Uterus (tissue), 3 donors: ENCODE measurements at regions not wholly inside any gene's neighbourhood (a gene's known extent, or its start where the extent isn't known, plus 50 kb on each side); places are given as distances from the start of the nearest gene placed in this dataset.

Experiments used
- DNase-seq, 2 donors: peaks; one replicate each; pipeline ENCODE4 v3.0.0-alpha.2; 2019 to 2020
- H3K27ac ChIP-seq, 2 donors: fragments of 200-600 bp; sonication (generic); 1 replicate in 1 of 2; 2 replicates in 1 of 2; pipeline ENCODE4 v1.5.1; 2016 to 2018
- H3K27me3 ChIP-seq, 2 donors: fragments of 200-600 bp; sonication (generic); one replicate each; pipeline ENCODE4 v1.5.1; 2018 to 2019; ENCODE audit warnings: control low read depth in 1 of 2
- H3K36me3 ChIP-seq, 2 donors: fragments of 200-600 bp; sonication (generic); one replicate each; pipeline ENCODE4 v1.5.1; 2019; ENCODE audit warnings: control low read depth in 1 of 2
- H3K4me1 ChIP-seq, 2 donors: fragments of 200-600 bp; sonication (generic); one replicate each; pipeline ENCODE4 v1.5.1; 2018 to 2019; ENCODE audit warnings: control low read depth in 1 of 2
- H3K4me3 ChIP-seq, 2 donors: fragments of 200-600 bp; sonication (generic); 1 replicate in 1 of 2; 2 replicates in 1 of 2; pipeline ENCODE4 v1.5.1; 2018 to 2019; ENCODE audit warnings: mild to moderate bottlenecking in 1 of 2
- H3K9me3 ChIP-seq, 2 donors: fragments of 200-600 bp; sonication (generic); one replicate each; pipeline ENCODE4 v1.5.1; 2019; ENCODE audit warnings: control low read depth in 1 of 2
- CTCF ChIP-seq, 4 experiments: fragments of 200-600 bp in 2 of 4; fragments of 450-650 bp in 2 of 4; sonication (generic) in 2 of 4; IDR thresholded peaks; one replicate each; pipeline ENCODE4 v1.5.1; 2016 to 2019; ENCODE audit warnings: antibody characterized with exemption in 4 of 4, mild to moderate bottlenecking in 2 of 4, moderate library complexity in 1 of 4
- POLR2A ChIP-seq, 2 donors: fragments of 450-650 bp; IDR thresholded peaks; one replicate each; pipeline ENCODE4 v1.6.1; 2016; ENCODE audit warnings: antibody characterized with exemption in 2 of 2, mild to moderate bottlenecking in 1 of 2, moderate library complexity in 1 of 2
- intact Hi-C: fragments of 100-400 bp; cut with DNase I; formaldehyde crosslinking; loops from one replicate; pipeline ENCODE4 v1.15.1; 2023; ENCODE audit warnings: low total_unique reads
- donor health status: DM: yes; HTN: yes; CAD: no.

- H3K4me3 ChIP-seq, result no peak overlapping the region
- H3K27ac ChIP-seq, result no peak overlapping the region
- no peaks in the 10 kb centered on the region for H3K36me3 ChIP-seq
- TF ChIP-seq POLR2A (IDR thresholded peaks at IDR 0.05) (no peak), CTCF (IDR thresholded peaks at IDR 0.05) (no peak)
- H3K9me3 ChIP-seq, result no peaks in the 10 kb centered on the region
- intact Hi-C loops, result no loop called here
- no peak for DNase-seq
- no peaks in the 10 kb centered on the region for H3K4me1 ChIP-seq
- H3K27me3 ChIP-seq, result no peaks in the 10 kb centered on the region
These were observed 516.9 kb downstream of the PIK3C3 start for GRCh38 chr18:42471885-42472284.

- H3K4me1 ChIP-seq, result no peaks in the 10 kb centered on the region
- intact Hi-C loops, result no loop called here
- no peaks in the 10 kb centered on the region for H3K9me3 ChIP-seq
- H3K27me3 ChIP-seq, result no peaks in the 10 kb centered on the region
- no peak overlapping the region for H3K4me3 ChIP-seq
- TF ChIP-seq CTCF (IDR thresholded peaks at IDR 0.05), result no peak
- TF ChIP-seq POLR2A (IDR thresholded peaks at IDR 0.05), result no peak
- DNase-seq, result no peak
- no peaks in the 10 kb centered on the region for H3K36me3 ChIP-seq
- H3K27ac ChIP-seq, result no peak overlapping the region
These were observed 518.6 kb downstream of the PIK3C3 start for GRCh38 chr18:42473611-42474010.

DNA sequence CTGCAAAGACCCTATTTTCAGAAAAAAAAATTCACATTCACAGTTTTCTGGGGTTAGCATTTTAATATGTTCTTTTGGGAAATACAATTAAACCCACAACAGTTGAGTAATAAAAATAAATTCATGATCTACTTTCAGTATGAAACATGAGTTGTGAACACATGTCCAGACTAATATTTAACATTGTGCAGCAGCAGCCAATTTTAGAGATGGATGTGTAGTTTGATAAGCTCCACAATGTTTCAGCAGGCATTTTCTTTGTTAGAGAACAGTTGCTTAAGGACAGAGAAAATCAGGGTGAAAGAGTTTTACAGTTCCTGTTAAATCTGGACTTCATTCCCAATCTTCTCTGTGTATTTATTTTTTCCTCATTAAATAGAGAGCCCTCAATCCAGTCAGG lies 519.5 kb downstream of the PIK3C3 start:
- TF ChIP-seq CTCF (IDR thresholded peaks at IDR 0.05) (no peak), POLR2A (IDR thresholded peaks at IDR 0.05) (no peak)
- Histone ChIP-seq H3K27ac (no peak overlapping the region), H3K4me3 (no peak overlapping the region), H3K4me1 (no peaks in the 10 kb centered on the region), H3K36me3 (no peaks in the 10 kb centered on the region), H3K9me3 (no peaks in the 10 kb centered on the region), H3K27me3 (no peaks in the 10 kb centered on the region)
- intact Hi-C loops, result no loop called here
- no peak for DNase-seq

GRCh38 chr18:42475157-42475556 lies 520.1 kb downstream of the PIK3C3 start:
- no peak overlapping the region for H3K4me3 ChIP-seq
- no peak overlapping the region for H3K27ac ChIP-seq
- H3K36me3 ChIP-seq, result no peaks in the 10 kb centered on the region
- no peaks in the 10 kb centered on the region for H3K9me3 ChIP-seq
- TF ChIP-seq POLR2A (IDR thresholded peaks at IDR 0.05) (no peak), CTCF (IDR thresholded peaks at IDR 0.05) (no peak)
- no peaks in the 10 kb centered on the region for H3K27me3 ChIP-seq
- intact Hi-C loops, result no loop called here
- no peak for DNase-seq
- H3K4me1 ChIP-seq, result no peaks in the 10 kb centered on the region

- TF ChIP-seq POLR2A (IDR thresholded peaks at IDR 0.05) (no peak), CTCF (IDR thresholded peaks at IDR 0.05) (no peak)
- H3K36me3 ChIP-seq, result no peaks in the 10 kb centered on the region
- no peak overlapping the region for H3K4me3 ChIP-seq
- no peaks in the 10 kb centered on the region for H3K4me1 ChIP-seq
- intact Hi-C loops, result no loop called here
- DNase-seq, result no peak
- H3K27ac ChIP-seq, result no peak overlapping the region
- H3K9me3 ChIP-seq, result no peaks in the 10 kb centered on the region
- no peaks in the 10 kb centered on the region for H3K27me3 ChIP-seq
These were observed 522.2 kb downstream of the PIK3C3 start for GRCh38 chr18:42477267-42477666.
